ENCODE measurements at regions not wholly inside any gene's neighbourhood (a gene's known extent, or its start where the extent isn't known, plus 50 kb on each side); places are given as distances from the start of the nearest gene placed in this dataset.

- H3K36me3 ChIP-seq (ENCODE audit: insufficient read depth in 1 of 2, low read depth in 1 of 2): no peaks in the 10 kb centered on the region
- no peak overlapping the region for H3K27ac ChIP-seq
- DNase-seq (no peak), ATAC-seq (no peak)
- no peak overlapping the region for H3K4me3 ChIP-seq
- TF ChIP-seq, protein P1, sequence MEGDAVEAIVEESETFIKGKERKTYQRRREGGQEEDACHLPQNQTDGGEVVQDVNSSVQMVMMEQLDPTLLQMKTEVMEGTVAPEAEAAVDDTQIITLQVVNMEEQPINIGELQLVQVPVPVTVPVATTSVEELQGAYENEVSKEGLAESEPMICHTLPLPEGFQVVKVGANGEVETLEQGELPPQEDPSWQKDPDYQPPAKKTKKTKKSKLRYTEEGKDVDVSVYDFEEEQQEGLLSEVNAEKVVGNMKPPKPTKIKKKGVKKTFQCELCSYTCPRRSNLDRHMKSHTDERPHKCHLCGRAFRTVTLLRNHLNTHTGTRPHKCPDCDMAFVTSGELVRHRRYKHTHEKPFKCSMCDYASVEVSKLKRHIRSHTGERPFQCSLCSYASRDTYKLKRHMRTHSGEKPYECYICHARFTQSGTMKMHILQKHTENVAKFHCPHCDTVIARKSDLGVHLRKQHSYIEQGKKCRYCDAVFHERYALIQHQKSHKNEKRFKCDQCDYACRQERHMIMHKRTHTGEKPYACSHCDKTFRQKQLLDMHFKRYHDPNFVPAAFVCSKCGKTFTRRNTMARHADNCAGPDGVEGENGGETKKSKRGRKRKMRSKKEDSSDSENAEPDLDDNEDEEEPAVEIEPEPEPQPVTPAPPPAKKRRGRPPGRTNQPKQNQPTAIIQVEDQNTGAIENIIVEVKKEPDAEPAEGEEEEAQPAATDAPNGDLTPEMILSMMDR (IDR thresholded peaks at IDR 0.05): no peak
- H3K9me3 ChIP-seq: no peaks in the 10 kb centered on the region
- H3K27me3 ChIP-seq (ENCODE audit: insufficient read depth in 3 of 3, low read length in 2 of 3): peaks cover 0 to 13% (median 12%) of the 10 kb centered on the region in 3 donors
- intact Hi-C loops (cut with DNase I): no loop called here
- no peaks in the 10 kb centered on the region for H3K4me1 ChIP-seq
- WGBS, 3 donors: 11 to 17% (median 12%) methylated on average over 11 of the region's 11 CpGs
Observed at GRCh38 chr12:130014485-130014807, 110.6 kb upstream of the TMEM132D start.

GRCh38 chr12:130016194-130016593, 112.4 kb upstream of the TMEM132D start:
- WGBS, 3 donors: 78 to 96% (median 82%) methylated on average over 4 to 5 of the region's 5 CpGs
- H3K27me3 ChIP-seq (ENCODE audit: insufficient read depth in 3 of 3, low read length in 2 of 3): peaks cover 0 to 13% (median 12%) of the 10 kb centered on the region in 3 donors
- ATAC-seq: no peak

DNA sequence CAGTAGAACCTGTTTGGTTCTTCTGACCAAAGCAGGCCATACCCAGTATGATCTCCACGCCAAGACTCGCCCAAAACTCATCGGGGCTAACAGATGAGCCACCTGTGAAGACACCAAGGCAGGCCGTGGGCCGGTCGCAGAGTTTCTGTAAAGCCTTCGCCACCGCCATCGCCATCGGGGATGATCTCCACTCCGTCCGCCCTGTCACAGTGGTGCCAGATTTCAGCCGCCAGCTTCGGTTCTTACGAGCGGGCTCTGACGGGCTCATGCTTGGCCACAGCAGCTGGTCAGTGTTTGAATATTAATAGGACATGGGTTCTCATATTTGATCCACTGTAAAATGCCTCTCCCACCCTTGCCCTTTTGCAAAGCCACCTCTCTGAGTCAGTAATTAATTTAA, 113.2 kb upstream of the TMEM132D start:
- Histone ChIP-seq H3K4me1 (no peaks in the 10 kb centered on the region), H3K4me3 (no peak overlapping the region), H3K36me3 (ENCODE audit: insufficient read depth in 1 of 2, low read depth in 1 of 2) (no peaks in the 10 kb centered on the region), H3K9me3 (no peaks in the 10 kb centered on the region), H3K27me3 (ENCODE audit: insufficient read depth in 3 of 3, low read length in 2 of 3) (peaks cover 0 to 12% (median 11%) of the 10 kb centered on the region in 3 donors), H3K27ac (no peak overlapping the region)
- DNase-seq (no peak), ATAC-seq (no peak)
- TF ChIP-seq, protein P1 (IDR thresholded peaks at IDR 0.05): no peak
- intact Hi-C loops (cut with DNase I): no loop called here
- WGBS, 3 donors: 45 to 53% (median 45%) methylated on average over 17 of the region's 17 CpGs

More at GRCh38 chr12:130016194-130016593, 112.4 kb upstream of the TMEM132D start:
- no peak overlapping the region for H3K4me3 ChIP-seq
- H3K9me3 ChIP-seq: no peaks in the 10 kb centered on the region
- TF ChIP-seq, protein P1 (IDR thresholded peaks at IDR 0.05): no peak
- no peaks in the 10 kb centered on the region for H3K4me1 ChIP-seq
- no peaks in the 10 kb centered on the region for H3K36me3 ChIP-seq (ENCODE audit: insufficient read depth in 1 of 2, low read depth in 1 of 2)
- H3K27ac ChIP-seq: no peak overlapping the region
- DNase-seq: no peak
- intact Hi-C loops (cut with DNase I): no loop called here

DNA sequence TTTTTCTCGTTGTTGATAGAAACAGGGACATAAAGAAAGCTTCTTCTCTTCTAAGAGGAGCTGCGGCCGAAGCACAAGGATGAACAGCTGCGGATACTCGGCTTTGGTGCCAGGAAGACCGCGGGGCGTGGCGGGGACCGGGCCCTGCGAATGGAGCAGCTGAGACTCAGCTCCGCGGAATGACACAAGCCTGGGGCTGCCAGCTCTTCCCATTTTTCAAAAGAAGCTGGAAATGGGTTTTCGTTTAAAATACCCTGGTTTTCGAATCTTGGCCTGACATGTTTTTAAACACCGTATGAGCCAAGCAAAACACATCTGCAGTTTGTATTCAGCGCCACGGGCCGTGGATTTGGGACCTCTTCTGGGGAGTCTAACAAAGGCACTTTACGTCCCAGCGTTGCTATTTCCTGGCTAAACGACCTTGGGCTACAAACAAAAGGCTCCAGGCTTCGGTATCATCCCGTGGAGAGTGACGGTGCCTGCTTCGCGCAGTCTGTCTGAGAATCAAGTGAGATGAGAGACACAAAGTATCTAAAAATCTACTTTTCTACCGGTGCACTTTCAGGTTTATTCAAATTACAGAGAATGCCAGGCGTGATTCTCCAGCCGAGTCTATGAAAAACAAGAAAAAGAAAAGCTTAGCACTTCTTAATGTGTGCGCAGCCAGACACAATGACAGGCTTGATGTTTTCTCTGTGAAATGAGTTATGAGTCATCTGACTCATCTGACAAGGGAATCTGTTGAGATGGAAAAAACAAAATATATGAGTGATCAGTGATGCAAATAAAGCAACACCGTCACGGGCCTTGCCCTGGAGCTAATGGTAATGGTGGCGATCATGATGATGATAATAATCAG, 114.0 kb upstream of the TMEM132D start:
- intact Hi-C loops (cut with DNase I): no loop called here
- Histone ChIP-seq H3K4me1 (no peaks in the 10 kb centered on the region), H3K27ac (no peak overlapping the region), H3K9me3 (no peaks in the 10 kb centered on the region), H3K36me3 (ENCODE audit: insufficient read depth in 1 of 2, low read depth in 1 of 2) (no peaks in the 10 kb centered on the region), H3K4me3 (no peak overlapping the region), H3K27me3 (ENCODE audit: insufficient read depth in 3 of 3, low read length in 2 of 3) (peaks cover 0 to 12% (median 11%) of the 10 kb centered on the region in 3 donors)
- DNase-seq (peak; percentile 44 to 65), ATAC-seq (no peak)
- WGBS, 3 donors: 20 to 29% (median 23%) methylated on average over 34 of the region's 34 CpGs
- TF ChIP-seq, protein P1 (IDR thresholded peaks at IDR 0.05): no peak

Data from psoas muscle (tissue), 7 donors.